B cell (primary cell): ENCODE measurements at regions not wholly inside any gene's neighbourhood (a gene's known extent, or its start where the extent isn't known, plus 50 kb on each side); places are given as distances from the start of the nearest gene placed in this dataset.

Source experiments
- CTCF ChIP-seq: fragments of 200-600 bp; IDR thresholded peaks from one replicate; pipeline ENCODE4 v1.8.0; 2022; ENCODE audit warnings: antibody characterized with exemption, mild to moderate bottlenecking
- EZH2 ChIP-seq: IDR thresholded peaks from 2 replicates; pipeline ENCODE4 v1.6.1; 2012; ENCODE audit warnings: borderline replicate concordance, low read depth, mild to moderate bottlenecking, moderate library complexity, low read length; ENCODE audit not compliant: insufficient read depth, poor library complexity, severe bottlenecking

- TF ChIP-seq CTCF (no peak), EZH2 (no peak)
Observed at GRCh38 chr13:67769987-67770341, 539.8 kb upstream of the PCDH9 start.
